ENCODE measurements at regions not wholly inside any gene's neighbourhood (a gene's known extent, or its start where the extent isn't known, plus 50 kb on each side); places are given as distances from the start of the nearest gene placed in this dataset.

- TF ChIP-seq ATF1 (CRISPR knock-in tag; IDR thresholded peaks at IDR 0.05), result no peak
- TF ChIP-seq, protein P1, sequence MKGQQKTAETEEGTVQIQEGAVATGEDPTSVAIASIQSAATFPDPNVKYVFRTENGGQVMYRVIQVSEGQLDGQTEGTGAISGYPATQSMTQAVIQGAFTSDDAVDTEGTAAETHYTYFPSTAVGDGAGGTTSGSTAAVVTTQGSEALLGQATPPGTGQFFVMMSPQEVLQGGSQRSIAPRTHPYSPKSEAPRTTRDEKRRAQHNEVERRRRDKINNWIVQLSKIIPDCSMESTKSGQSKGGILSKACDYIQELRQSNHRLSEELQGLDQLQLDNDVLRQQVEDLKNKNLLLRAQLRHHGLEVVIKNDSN (CRISPR knock-in tag; IDR thresholded peaks at IDR 0.05), result no peak
- TF ChIP-seq SMAD4 (CRISPR knock-in tag; IDR thresholded peaks at IDR 0.05), result no peak
- no peak for TF ChIP-seq NFATC4 (CRISPR knock-in tag; IDR thresholded peaks at IDR 0.05)
- TF ChIP-seq ATF6 (CRISPR knock-in tag; IDR thresholded peaks at IDR 0.05), result no peak
- ATAC-seq, result no peak
- ChIA-PET POLR2A (no interaction called here), CTCF (no interaction called here)
- no peak for DNase-seq (ENCODE audit: low spot score)
- Mint-ChIP-seq H3K27me3 (ENCODE audit: low read depth) (no peaks in the 10 kb centered on the region), H3K27ac (no peak overlapping the region), H3K4me3 (no peak overlapping the region), H3K36me3 (no peaks in the 10 kb centered on the region), H3K4me1 (peaks cover 8% of the 10 kb centered on the region; the same call in 1 of the 2 replicates), H3K9me3 (no peaks in the 10 kb centered on the region)
Measured at GRCh38 chr15:45914425-45914824, 279.6 kb downstream of the SQOR start.

- H3K27ac Mint-ChIP-seq, result no peak overlapping the region
- H3K9me3 Mint-ChIP-seq, result no peaks in the 10 kb centered on the region
- DNase-seq (ENCODE audit: low spot score) (no peak), ATAC-seq (no peak)
- no peak overlapping the region for H3K4me3 Mint-ChIP-seq
- H3K27me3 Mint-ChIP-seq (ENCODE audit: low read depth), result no peaks in the 10 kb centered on the region
- POLR2A ChIA-PET, result no interaction called here
- no peaks in the 10 kb centered on the region for H3K36me3 Mint-ChIP-seq
- CTCF ChIA-PET, result no interaction called here
- H3K4me1 Mint-ChIP-seq, result peaks cover 22% of the 10 kb centered on the region
- TF ChIP-seq USF2 (CRISPR knock-in tag; IDR thresholded peaks at IDR 0.05) (no peak), HMGA2 (CRISPR knock-in tag; IDR thresholded peaks at IDR 0.05) (no peak), NFATC4 (CRISPR knock-in tag; IDR thresholded peaks at IDR 0.05) (no peak), E2F4 (CRISPR knock-in tag; IDR thresholded peaks at IDR 0.05; ENCODE audit: borderline replicate concordance, low read depth) (no peak), JAZF1 (CRISPR knock-in tag; IDR thresholded peaks at IDR 0.05) (no peak), ZNF416 (CRISPR knock-in tag; IDR thresholded peaks at IDR 0.05) (no peak), GABPB1 (CRISPR knock-in tag; IDR thresholded peaks at IDR 0.05) (no peak), SOX15 (CRISPR knock-in tag; IDR thresholded peaks at IDR 0.05) (no peak), FOXP1 (CRISPR knock-in tag; IDR thresholded peaks at IDR 0.05; ENCODE audit: borderline replicate concordance) (no peak), ZNF423 (CRISPR knock-in tag; IDR thresholded peaks at IDR 0.05) (no peak), MAX (CRISPR knock-in tag; IDR thresholded peaks at IDR 0.05) (no peak), ATF1 (CRISPR knock-in tag; IDR thresholded peaks at IDR 0.05) (no peak), NFE2L1 (CRISPR knock-in tag; IDR thresholded peaks at IDR 0.05) (no peak), IRF1 (CRISPR knock-in tag; IDR thresholded peaks at IDR 0.05) (no peak)
- TF ChIP-seq, protein P2, sequence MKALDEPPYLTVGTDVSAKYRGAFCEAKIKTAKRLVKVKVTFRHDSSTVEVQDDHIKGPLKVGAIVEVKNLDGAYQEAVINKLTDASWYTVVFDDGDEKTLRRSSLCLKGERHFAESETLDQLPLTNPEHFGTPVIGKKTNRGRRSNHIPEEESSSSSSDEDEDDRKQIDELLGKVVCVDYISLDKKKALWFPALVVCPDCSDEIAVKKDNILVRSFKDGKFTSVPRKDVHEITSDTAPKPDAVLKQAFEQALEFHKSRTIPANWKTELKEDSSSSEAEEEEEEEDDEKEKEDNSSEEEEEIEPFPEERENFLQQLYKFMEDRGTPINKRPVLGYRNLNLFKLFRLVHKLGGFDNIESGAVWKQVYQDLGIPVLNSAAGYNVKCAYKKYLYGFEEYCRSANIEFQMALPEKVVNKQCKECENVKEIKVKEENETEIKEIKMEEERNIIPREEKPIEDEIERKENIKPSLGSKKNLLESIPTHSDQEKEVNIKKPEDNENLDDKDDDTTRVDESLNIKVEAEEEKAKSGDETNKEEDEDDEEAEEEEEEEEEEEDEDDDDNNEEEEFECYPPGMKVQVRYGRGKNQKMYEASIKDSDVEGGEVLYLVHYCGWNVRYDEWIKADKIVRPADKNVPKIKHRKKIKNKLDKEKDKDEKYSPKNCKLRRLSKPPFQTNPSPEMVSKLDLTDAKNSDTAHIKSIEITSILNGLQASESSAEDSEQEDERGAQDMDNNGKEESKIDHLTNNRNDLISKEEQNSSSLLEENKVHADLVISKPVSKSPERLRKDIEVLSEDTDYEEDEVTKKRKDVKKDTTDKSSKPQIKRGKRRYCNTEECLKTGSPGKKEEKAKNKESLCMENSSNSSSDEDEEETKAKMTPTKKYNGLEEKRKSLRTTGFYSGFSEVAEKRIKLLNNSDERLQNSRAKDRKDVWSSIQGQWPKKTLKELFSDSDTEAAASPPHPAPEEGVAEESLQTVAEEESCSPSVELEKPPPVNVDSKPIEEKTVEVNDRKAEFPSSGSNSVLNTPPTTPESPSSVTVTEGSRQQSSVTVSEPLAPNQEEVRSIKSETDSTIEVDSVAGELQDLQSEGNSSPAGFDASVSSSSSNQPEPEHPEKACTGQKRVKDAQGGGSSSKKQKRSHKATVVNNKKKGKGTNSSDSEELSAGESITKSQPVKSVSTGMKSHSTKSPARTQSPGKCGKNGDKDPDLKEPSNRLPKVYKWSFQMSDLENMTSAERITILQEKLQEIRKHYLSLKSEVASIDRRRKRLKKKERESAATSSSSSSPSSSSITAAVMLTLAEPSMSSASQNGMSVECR (CRISPR knock-in tag; IDR thresholded peaks at IDR 0.05; ENCODE audit: borderline replicate concordance), result no peak
- TF ChIP-seq, protein P3, sequence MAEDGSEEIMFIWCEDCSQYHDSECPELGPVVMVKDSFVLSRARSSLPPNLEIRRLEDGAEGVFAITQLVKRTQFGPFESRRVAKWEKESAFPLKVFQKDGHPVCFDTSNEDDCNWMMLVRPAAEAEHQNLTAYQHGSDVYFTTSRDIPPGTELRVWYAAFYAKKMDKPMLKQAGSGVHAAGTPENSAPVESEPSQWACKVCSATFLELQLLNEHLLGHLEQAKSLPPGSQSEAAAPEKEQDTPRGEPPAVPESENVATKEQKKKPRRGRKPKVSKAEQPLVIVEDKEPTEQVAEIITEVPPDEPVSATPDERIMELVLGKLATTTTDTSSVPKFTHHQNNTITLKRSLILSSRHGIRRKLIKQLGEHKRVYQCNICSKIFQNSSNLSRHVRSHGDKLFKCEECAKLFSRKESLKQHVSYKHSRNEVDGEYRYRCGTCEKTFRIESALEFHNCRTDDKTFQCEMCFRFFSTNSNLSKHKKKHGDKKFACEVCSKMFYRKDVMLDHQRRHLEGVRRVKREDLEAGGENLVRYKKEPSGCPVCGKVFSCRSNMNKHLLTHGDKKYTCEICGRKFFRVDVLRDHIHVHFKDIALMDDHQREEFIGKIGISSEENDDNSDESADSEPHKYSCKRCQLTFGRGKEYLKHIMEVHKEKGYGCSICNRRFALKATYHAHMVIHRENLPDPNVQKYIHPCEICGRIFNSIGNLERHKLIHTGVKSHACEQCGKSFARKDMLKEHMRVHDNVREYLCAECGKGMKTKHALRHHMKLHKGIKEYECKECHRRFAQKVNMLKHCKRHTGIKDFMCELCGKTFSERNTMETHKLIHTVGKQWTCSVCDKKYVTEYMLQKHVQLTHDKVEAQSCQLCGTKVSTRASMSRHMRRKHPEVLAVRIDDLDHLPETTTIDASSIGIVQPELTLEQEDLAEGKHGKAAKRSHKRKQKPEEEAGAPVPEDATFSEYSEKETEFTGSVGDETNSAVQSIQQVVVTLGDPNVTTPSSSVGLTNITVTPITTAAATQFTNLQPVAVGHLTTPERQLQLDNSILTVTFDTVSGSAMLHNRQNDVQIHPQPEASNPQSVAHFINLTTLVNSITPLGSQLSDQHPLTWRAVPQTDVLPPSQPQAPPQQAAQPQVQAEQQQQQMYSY (CRISPR knock-in tag; IDR thresholded peaks at IDR 0.05), result no peak
- TF ChIP-seq, protein P4, sequence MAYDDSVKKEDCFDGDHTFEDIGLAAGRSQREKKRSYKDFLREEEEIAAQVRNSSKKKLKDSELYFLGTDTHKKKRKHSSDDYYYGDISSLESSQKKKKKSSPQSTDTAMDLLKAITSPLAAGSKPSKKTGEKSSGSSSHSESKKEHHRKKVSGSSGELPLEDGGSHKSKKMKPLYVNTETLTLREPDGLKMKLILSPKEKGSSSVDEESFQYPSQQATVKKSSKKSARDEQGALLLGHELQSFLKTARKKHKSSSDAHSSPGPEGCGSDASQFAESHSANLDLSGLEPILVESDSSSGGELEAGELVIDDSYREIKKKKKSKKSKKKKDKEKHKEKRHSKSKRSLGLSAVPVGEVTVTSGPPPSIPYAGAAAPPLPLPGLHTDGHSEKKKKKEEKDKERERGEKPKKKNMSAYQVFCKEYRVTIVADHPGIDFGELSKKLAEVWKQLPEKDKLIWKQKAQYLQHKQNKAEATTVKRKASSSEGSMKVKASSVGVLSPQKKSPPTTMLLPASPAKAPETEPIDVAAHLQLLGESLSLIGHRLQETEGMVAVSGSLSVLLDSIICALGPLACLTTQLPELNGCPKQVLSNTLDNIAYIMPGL (CRISPR knock-in tag; IDR thresholded peaks at IDR 0.05), result no peak
Measured at GRCh38 chr15:45918839-45919238, 284.0 kb downstream of the SQOR start.

Data from WTC11 (cell line).